KBM-7 (cell line): ENCODE measurements at regions not wholly inside any gene's neighbourhood (a gene's known extent, or its start where the extent isn't known, plus 50 kb on each side); places are given as distances from the start of the nearest gene placed in this dataset.

ENCODE experiments used
- DNase-seq: peaks from one replicate; pipeline ENCODE4 v3.0.0-alpha.2; 2015
- in situ Hi-C: fragments of 300-500 bp; cut with MboI; formaldehyde crosslinking; loops from 2 replicates; pipeline ENCODE4 v1.14.3; 2020; ENCODE audit warnings: low sequenced_read_pairs, low pct_unique_long_range_greater_than_20kb, mixed read lengths

GRCh38 chr1:219692981-219693380 lies 80.1 kb upstream of the ZC3H11B start:
- DNase-seq = no peak
- in situ Hi-C loops = no loop called here

GRCh38 chr1:219689774-219690173 lies 76.9 kb upstream of the ZC3H11B start:
- no peak for DNase-seq
- in situ Hi-C loops = no loop called here

GRCh38 chr1:219687779-219688178 lies 74.9 kb upstream of the ZC3H11B start:
- in situ Hi-C loops = no loop called here
- DNase-seq = no peak

- in situ Hi-C loops = no loop called here
- DNase-seq = no peak
Observed at GRCh38 chr1:219686171-219686570, 73.3 kb upstream of the ZC3H11B start.

GRCh38 chr1:219682788-219683187 lies 69.9 kb upstream of the ZC3H11B start:
- in situ Hi-C loops = no loop called here
- DNase-seq = no peak

- DNase-seq = no peak
Observed at GRCh38 chr1:219681876-219682275, 69.0 kb upstream of the ZC3H11B start.

GRCh38 chr1:219676012-219676765 lies 63.3 kb upstream of the ZC3H11B start:
- in situ Hi-C loops = no loop called here
- DNase-seq = no peak

More at GRCh38 chr1:219681876-219682275, 69.0 kb upstream of the ZC3H11B start:
- in situ Hi-C loops = no loop called here

GRCh38 chr1:219670426-219671149 lies 57.7 kb upstream of the ZC3H11B start:
- in situ Hi-C loops = no loop called here
- DNase-seq = no peak

- no peak for DNase-seq
- in situ Hi-C loops = no loop called here
Observed at GRCh38 chr1:219669556-219669955, 56.7 kb upstream of the ZC3H11B start.

- DNase-seq = no peak
- in situ Hi-C loops = no loop called here
Observed at GRCh38 chr1:219669042-219669441, 56.1 kb upstream of the ZC3H11B start.

- DNase-seq = no peak
- in situ Hi-C loops = no loop called here
Observed at GRCh38 chr1:219668446-219668845, 55.5 kb upstream of the ZC3H11B start.

- DNase-seq = no peak
- in situ Hi-C loops = no loop called here
Observed at GRCh38 chr1:219666242-219666641, 53.3 kb upstream of the ZC3H11B start.

GRCh38 chr1:219665089-219665488 lies 52.2 kb upstream of the ZC3H11B start:
- in situ Hi-C loops = no loop called here
- no peak for DNase-seq

- in situ Hi-C loops = no loop called here
- no peak for DNase-seq
Observed at GRCh38 chr1:219664310-219665029, 51.6 kb upstream of the ZC3H11B start.
